Germinal center (tissue), 1 donor: ENCODE measurements at regions not wholly inside any gene's neighbourhood (a gene's known extent, or its start where the extent isn't known, plus 50 kb on each side); places are given as distances from the start of the nearest gene placed in this dataset.
A peak's percentile ranks its signal among the peaks of the same experiment; 100 is the strongest.

Experiments
- DNase-seq: peaks from one replicate; pipeline ENCODE4 v3.0.0; 2012; ENCODE audit warnings: mixed read lengths, low spot score

DNA sequence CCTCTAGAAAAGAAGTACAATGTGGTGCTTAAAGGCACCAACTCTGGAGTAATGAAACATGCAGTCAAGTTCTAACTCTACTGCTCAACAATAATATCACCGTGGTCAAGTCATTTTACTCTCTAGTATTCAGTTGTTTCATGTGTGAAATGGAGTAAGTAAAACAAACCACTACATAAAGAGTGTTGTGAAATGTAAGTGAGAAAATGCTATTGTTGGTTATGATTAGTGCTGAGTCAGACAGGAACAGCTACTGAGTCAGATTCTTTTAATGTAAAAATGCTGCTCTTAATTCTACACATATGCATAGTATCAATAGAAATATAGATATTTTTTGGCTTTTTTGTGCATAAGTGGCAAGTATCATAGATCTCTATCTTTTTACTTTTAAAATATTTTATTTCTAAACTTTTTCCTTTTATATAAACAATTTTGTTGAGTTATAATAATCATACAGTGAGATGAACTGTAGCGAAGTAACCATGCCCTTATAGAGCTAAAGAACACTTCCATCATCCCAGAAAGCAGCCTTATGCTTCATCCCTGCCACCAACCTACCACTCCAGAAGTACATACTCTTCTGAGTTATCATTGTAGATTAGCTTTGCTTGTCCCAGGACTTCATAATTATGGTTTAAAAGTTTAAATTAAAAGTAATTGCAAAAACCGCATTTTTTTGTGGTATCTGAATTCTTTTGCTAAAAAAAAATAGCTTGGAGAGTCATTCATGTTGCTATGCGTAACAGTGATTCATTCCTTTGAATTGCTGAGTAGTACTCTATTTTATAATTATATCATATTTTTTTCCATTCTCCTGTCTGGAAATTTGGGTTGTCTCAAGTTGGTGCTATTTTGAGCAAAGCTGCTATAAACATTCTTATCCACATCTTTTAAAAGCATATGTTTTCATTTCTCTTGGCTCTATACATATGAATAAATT is 548.2 kb upstream of the CLINT1 start:
- no peak for DNase-seq

DNA sequence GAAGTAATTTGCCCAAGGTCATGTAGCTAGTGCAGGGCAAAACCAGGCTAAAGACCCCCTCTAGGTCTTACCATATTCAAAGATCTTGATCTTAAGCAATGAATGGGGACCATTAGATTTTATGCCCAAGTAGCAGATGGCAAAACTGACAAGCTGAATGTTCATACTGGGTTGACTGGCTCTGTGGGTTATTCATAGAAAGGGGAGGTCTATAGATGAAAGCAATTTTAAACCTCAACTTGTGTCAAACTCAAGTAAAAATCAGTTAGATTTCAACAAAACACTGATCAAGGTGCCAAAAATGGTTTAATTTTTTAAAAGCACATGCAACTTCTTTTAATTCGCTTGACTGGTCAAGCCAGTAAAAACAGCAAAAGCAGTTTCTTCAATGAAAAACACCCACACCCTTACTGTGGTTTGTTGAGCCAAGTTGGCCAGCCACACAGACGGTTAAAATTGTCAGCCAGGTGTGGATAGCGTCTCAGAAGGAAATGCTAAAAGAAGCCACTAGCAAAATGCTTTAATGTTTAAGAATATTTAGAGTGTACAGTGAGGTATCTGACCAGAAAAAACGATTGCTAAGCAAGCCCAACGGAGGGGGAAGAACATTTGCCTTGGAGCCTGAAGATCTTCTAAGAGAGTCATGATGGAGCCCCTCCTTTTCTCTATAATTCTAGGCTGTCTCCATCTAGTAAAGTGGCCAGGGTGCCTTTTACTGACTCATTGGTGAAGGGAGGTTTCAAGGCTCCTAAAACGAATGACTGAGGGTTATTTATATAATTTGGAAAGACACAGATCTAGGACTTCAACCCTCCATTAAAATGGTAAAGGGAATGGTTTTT is 539.6 kb upstream of the CLINT1 start:
- peak; percentile 33 for DNase-seq

DNA sequence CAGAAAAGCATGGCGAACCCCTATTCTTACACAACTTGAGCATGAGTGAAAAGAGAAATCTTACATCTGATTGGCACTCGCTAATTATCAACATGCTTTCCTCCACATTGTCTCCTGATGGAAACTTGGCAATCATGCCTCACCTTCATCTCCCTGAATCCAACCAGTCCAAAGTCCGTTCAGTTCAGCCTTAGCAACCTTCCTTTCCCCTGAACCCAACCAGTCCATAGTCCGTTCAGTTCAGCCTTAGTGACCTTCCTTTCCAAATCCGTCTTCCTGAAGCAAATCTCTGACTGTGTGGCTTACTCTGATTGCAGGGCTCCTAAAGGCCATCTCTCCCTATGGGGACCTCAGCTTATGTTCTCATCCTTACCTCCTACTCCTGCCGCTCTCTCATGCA is 538.3 kb upstream of the CLINT1 start:
- no peak for DNase-seq

DNA sequence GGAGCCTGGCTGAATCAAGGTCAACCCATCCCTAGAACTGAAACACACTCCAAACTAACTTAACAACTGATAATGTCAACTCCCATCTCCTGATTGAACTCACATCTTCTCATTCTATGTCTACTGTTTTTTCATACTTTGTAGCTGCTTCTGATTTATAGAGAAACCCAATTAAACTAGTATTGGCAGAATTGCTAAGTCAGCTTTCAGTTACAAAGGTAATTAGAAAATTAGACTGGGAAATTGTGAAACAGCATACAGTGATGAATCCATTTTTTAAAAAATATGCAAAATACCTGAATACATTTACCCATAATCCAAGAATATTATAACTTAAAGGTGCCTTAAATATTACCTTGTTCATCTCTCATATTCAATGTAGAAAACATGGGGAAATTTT is 535.2 kb upstream of the CLINT1 start:
- DNase-seq: no peak

DNA sequence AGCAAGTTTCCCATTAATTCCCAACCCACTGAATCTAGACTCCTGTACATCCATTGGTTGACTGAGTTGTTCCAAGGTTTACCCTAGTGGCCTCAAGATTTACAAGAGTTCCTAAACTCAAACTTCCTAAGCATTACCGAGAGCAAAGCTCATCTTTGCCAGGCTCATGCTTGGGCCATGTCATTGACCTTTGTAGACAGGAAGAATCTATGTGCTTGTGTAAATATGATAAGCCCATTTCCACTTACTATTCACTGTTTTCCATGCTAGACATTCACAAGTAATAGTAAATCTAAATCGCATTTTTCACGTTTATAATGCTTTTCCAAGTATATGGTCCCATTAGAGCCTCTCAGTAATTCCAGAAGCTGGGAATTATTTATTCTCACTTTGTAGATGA is 534.5 kb upstream of the CLINT1 start:
- no peak for DNase-seq

DNA sequence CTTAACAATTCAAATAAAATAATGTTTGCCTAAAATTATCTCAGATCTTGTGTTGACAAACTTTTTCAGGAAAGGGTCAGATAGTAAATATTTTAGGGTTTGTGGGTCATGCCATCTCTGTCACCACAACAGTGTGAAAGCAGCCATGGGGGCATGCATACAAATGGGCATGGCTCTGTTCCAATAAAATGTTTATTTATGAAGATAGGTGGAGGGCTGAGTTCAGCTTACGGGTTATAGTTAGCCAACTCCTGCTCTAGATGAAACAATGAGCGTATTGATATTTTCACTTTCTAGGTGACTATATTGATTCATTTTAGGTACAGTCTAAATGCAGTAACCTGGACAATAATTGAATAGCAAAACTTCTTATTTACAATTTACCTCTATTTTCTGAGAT is 533.8 kb upstream of the CLINT1 start:
- DNase-seq: no peak

DNA sequence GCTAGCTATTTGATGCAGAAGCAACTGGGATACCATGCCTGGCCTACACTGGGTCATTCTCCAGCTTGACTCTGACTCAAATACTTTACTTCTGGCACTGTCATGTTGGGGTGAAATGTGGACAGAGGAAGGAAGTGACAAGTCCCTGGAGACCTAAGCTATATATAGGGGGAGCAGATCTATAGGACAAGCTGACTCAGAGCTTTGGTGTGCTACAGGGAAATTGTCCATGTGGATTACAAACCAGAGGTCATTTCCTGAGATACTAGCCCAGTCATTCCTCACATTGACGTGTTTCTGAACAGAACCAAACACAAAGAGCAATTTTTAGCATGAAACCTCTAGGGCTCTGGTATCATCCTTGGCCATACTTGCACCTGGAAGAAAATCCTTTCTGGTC is 531.6 kb upstream of the CLINT1 start:
- DNase-seq: no peak

DNA sequence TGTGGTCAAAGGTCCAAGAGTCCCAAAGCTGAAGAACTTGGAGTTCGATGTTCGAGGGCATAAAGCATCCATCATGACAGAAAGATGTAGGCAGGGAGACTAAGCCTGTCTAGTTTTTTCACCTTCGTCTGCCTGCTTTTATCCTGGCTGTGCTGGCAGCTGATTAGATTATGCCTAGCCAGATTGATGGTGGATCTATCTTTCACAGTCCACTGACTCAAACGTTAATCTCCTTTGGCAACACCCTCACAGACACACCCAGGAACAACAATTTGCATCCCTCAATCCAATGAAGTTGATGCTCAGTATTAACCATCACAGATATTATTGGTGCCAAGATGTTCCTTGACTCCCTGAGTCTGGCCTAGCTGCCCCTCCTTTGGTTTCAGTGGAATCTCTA is 530.8 kb upstream of the CLINT1 start:
- no peak for DNase-seq

DNA sequence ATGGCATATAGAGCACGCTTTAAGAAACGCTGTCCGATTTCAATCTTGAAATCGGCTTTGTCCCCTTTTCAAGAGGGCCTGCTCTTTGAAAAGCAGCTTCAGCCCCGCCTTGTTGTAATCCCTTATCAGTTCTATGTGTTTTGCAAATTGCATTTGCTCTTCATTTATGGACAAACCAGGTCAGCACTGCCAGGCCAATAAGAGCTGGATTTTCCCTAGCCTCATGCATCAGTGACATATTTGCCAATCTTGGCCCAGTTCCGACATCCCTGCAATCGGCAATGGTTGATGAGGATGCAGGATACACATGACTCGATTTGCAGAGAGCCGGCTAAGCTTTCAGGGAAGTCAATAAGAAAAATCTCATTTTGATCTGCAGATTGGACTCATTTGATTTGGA is 529.1 kb upstream of the CLINT1 start:
- no peak for DNase-seq

DNA sequence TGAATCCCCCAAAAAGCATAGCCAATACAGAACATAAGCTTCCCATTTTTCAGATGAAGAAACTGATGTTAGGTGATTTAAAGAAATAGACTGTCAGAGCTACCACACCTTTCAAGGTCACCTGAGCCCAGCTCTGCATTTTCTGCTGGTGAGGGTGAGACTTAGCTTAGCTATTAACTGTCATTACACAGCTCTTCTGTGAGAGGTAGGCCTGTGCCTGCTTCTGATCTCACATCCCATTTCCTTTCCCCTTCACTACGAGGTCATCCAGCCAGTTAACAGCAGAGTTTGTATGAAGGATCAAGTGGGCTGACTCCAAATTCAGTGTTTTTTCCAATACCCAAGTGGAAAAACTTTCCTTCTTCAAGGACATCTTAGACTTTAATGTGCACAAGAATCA is 528.6 kb upstream of the CLINT1 start:
- DNase-seq: no peak

DNA sequence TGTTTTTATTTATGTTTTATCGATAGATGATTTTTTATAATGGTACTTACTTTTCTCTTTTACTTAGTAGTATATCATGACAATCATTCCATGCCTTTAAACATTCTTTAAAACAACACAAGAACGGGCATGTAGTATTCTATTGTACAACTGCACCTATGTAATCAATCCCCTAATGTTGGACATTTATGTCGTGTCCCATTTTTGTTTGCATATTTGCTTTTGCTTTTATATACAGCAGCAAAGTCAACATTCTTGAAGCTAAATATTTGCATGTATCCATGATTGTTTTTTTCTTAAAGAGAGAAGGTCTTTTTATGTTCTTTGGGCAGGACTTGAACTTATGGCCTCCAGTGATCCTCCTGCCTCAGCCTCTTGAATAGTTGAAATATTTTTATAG is 527.0 kb upstream of the CLINT1 start:
- no peak for DNase-seq

DNA sequence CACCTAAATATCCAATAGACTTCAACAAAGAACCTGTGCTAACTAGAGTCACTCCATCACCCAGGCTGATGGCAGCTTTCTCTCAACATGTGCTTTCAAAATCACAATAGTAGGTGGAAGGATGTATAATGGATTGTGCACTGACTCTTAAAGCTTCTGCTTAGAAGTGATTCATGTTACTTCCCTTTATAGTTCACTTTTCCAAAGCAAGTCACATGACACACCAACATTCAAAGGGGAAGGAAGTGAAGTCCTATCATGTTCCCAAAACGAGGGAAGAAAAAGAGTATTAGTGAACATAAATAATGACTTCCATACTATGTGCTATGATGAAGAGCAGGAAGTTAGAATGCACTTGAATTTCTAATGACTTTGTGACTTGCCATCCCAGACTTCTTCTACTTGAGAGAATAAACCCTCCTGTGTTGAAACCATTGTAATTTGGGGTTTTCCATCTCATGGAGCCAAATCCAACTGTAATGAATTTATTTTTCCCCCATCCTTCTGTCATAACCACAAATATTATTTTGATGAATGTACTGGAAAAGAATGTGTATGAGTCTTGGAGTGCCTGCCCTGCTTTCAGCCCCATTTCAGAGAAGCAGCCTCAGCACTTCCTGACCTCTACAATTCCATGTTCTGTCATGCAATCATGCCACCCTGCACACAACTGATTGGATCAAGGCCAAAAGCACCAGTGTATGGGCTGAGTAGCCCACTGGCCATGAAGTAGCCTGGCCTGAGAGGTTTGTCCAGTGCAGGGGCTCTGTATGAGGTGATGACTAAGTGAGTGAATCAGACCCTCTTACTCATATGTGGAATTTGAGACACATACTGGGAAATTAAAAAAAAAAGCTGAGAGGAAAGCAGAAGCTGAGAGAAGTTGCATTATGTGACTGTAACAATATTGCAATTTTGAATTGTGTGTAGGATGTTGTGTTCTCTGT is 525.9 kb upstream of the CLINT1 start:
- no peak for DNase-seq

DNA sequence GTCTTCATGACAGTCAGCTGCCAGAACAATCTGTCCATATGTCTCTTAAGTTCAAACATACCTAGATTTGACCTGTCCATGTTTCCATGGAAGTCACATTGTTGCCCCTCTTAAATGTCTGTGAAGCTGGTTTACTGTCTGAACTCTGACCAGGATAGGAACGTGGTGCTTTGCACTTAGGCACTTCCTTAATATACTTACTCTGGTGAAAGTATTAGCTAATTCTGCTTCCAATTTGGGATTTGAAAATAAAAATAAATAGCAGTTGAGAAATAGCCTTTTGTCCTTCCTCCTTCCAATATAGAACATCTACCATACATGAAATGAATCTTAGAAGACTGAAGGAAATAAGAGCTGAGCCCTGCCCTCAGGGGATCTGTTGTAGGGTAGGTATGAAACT is 524.5 kb upstream of the CLINT1 start:
- no peak for DNase-seq

DNA sequence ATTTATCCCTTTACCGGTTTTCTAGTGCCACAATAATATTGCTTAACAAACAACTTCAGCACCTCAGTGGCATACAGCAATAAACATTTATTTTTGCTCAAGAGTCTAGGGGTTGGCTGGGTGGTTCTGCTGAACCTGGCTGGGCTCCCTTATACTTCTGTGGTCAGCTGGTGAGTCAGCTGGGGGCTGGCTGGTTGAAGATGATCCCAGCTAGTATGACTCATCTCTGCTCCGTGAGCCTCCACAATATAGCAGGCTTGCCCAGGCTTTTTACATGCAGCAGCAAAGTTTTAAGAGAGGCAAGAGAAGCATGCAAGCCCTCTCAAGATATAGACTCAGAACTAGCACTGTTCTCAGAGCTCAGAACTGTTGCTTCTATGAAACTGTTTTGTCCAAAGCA is 523.5 kb upstream of the CLINT1 start:
- no peak for DNase-seq

DNA sequence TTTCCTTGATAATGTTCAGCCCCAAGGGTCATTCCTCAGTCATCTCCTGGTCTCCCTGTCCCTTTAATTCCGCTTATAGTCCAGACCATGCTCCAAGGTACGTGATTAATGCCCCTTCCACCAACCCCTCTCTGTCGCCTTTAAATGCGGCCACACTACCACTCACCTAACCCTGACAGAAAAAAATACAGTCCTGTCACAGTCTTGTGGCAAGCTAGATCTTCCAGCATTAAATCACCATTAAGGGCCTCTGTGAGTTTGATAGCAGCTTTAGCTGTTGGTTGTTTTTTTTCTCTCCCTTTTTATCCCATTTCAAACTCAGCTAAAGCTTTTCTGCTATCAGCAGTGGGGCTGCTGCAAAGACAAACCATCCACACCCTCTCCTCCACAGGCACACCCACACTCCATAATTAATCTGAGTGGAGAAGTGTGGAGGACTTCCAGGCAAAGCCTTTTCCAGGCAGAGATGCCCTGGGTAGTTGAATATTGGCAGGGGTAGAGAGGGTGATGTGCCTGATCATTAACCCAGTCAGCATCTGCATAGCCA is 522.7 kb upstream of the CLINT1 start:
- DNase-seq: no peak

DNA sequence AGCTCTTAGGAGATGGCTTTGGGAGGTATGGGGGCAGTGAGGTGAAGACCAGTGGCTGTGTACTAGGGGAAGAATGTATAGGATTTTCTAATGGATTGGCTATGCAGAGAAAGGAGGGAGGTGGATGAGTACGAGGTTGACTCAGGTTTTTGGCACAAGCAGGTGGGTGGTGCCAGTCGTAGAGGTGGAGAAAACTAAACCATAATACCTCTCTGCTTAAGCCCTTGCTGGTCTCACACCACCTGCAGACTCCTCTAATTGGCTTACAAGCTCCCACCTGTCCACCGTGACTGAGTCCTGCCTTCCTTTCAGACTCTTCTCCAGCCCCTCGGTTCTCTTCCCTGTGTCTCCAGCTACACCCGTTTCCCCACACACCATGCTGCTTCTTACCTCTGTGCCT is 521.7 kb upstream of the CLINT1 start:
- no peak for DNase-seq

DNA sequence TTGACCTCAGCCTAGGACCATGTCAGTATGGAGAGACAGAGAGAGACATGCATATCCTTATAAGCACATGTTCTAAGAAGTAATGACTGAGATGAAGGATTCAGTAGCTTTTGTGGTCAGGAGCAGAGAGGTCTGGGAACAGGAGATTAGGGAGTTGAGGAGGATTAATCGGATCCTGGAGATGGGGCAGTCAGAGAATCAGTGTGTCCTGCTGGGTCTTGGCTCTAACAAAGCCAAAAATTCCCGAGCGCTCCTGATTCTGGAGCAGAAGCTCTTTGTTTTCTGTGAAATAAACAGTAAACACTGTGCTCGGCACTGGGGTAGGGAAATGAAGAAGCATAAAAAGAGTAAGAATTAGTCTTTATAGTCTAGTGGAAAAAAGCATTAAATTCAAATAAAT is 520.0 kb upstream of the CLINT1 start:
- DNase-seq: no peak

DNA sequence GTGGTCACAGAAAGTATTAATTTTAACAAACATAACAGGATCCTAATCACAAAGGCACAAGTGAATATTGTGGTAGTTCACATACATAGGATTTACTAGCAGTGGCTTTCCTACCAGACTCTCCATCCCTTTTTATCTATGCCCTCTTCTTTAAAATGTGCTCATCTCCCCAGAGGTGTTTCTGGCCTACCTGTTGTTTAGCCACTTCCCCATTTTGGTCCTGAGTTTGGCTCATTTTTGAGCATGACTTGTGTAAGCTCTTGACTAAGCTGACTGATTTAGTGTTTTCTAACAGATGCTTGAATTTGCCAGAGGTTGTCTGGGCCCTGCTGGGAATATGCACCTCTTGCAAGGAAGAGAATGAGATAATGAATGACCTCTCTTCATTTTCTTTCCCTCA is 517.7 kb upstream of the CLINT1 start:
- DNase-seq: no peak

DNA sequence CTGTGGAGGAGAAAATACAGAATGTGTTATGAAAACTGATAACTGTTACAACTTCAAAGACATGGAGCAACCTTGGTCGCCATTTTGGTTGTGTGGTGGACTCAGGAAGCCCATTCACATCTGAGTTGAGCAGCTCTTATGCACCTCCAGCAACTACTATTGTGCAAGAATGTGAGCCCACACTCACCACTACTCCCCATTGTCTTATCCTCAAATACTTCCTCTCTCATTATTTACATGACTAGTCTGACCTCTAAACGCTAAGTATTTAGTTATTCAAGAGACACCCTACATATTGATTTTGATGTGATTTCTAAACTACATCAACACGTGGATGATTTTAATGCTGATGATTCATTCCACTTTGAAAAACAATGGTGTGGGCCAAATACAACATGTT is 516.6 kb upstream of the CLINT1 start:
- no peak for DNase-seq

DNA sequence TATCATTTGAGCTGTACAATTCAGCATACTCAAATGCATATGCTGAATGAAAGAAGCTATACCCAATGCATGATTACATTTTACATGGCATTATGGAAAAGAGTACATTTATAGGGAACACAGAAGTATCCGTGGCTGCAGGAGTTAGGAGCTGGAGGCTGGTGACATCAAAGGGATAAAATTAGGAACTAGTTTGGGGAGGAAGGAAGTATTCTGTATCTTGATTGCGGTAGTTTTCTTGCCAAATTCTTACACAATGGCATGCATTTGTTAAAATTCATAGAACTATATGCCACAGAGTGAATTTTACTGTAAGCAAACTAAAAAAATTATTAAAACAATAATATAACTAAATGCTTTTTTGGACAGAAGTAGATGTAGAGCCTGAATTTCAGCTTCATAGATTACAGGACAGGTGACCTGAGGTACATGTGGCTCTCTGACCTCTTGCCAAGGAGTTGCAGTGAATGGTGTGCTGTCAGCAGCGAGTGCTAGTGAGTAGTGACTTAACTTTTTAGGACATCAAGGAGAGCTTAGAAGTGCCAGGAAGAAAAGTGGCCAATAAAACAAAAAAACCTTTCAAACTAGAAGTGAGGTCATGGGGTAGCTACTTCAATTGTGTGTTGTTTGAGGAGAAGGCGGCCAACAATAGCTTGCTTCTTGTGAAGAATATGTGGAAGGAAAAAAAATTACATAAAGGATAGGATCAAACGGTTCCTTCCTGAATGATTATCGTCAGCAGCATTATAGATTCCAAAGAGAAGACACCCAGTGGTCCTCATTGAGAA is 514.9 kb upstream of the CLINT1 start:
- DNase-seq: no peak

DNA sequence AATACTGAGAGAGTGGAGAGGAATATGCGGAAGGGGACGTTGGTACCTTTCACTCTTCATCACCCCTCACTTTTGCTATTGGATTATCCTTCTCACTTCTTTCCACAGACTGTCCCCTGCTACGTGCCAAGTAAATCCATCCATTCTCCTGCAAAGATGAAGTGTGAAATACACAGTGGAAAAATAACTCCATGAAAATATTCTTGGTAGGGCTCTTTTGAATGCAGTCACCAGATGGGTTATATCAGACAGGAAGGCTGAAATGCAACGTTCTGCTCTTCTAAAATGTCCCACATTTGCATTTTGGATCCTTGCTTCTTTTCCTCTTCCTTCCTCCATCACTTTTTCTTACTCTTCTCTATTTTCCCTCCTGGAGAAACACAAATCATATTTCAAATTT is 510.3 kb upstream of the CLINT1 start:
- no peak for DNase-seq
